NB4 (cell line): ENCODE measurements at regions not wholly inside any gene's neighbourhood (a gene's known extent, or its start where the extent isn't known, plus 50 kb on each side); places are given as distances from the start of the nearest gene placed in this dataset.

ENCODE experiments used
- MYC ChIP-seq: IDR thresholded peaks from 2 replicates; pipeline ENCODE4 v1.6.1; 2011; ENCODE audit warnings: low read depth, low read length
- POLR2A ChIP-seq: IDR thresholded peaks from 2 replicates; pipeline ENCODE4 v1.6.1; 2011; ENCODE audit warnings: mild to moderate bottlenecking; ENCODE audit not compliant: insufficient read length; ENCODE audit errors: extremely low read depth
- TF ChIP-seq, protein P1 (sequence below): IDR thresholded peaks from one replicate; pipeline ENCODE4 v1.5.1; 2012; ENCODE audit warnings: low read depth, low read length
- TF ChIP-seq, protein P2 (sequence below): IDR thresholded peaks from 2 replicates; pipeline ENCODE4 v1.6.1; 2011; ENCODE audit warnings: low read depth, low read length

DNA sequence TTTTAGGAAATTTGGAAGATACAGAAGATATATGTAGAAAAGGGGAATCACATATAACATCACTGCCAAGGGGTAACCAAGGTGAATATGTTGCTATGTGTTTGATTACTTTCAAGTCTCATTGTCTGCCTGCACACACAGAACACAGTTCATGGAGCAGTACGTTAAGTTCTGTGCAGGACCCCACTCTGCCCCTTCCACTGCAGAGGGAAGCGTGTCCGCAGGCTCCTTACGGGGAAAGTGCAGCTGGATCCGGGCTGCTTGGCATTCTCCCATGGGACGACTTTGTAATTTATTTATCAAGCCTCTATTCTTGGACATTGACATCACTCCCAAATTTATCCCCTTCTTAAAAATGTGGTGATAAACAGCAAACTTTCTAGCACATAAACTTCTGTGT is 226.8 kb downstream of the FOXL1 start:
- TF ChIP-seq, protein P1, sequence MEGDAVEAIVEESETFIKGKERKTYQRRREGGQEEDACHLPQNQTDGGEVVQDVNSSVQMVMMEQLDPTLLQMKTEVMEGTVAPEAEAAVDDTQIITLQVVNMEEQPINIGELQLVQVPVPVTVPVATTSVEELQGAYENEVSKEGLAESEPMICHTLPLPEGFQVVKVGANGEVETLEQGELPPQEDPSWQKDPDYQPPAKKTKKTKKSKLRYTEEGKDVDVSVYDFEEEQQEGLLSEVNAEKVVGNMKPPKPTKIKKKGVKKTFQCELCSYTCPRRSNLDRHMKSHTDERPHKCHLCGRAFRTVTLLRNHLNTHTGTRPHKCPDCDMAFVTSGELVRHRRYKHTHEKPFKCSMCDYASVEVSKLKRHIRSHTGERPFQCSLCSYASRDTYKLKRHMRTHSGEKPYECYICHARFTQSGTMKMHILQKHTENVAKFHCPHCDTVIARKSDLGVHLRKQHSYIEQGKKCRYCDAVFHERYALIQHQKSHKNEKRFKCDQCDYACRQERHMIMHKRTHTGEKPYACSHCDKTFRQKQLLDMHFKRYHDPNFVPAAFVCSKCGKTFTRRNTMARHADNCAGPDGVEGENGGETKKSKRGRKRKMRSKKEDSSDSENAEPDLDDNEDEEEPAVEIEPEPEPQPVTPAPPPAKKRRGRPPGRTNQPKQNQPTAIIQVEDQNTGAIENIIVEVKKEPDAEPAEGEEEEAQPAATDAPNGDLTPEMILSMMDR: no peak
- TF ChIP-seq MYC (no peak), POLR2A (no peak)
- TF ChIP-seq, protein P2, sequence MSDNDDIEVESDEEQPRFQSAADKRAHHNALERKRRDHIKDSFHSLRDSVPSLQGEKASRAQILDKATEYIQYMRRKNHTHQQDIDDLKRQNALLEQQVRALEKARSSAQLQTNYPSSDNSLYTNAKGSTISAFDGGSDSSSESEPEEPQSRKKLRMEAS: no peak
